H9 (cell line): ENCODE measurements at regions not wholly inside any gene's neighbourhood (a gene's known extent, or its start where the extent isn't known, plus 50 kb on each side); places are given as distances from the start of the nearest gene placed in this dataset.

Experiments used
- DNase-seq: peaks from one replicate; pipeline ENCODE4 v3.0.0-alpha.2; 2017
- H2AFZ ChIP-seq: one replicate; pipeline ENCODE4 v1.6.1; 2013; ENCODE audit warnings: mild to moderate bottlenecking, low read length, control low read depth, moderate library complexity
- H2AK5ac ChIP-seq: 2 replicates; pipeline ENCODE4 v1.6.1; 2013; ENCODE audit warnings: low read length, control low read depth, mixed read lengths; ENCODE audit not compliant: insufficient read length
- H2BK120ac ChIP-seq: one replicate; pipeline ENCODE4 v1.6.1; 2013; ENCODE audit warnings: low read depth, mild to moderate bottlenecking, low read length, control low read depth, inconsistent platforms; ENCODE audit not compliant: poor library complexity, severe bottlenecking
- H2BK12ac ChIP-seq: 2 replicates; pipeline ENCODE4 v1.6.1; 2013; ENCODE audit warnings: low read length, control low read depth, mixed read lengths, low read depth; ENCODE audit not compliant: insufficient read length
- H2BK15ac ChIP-seq: 2 replicates; pipeline ENCODE4 v1.6.1; 2013; ENCODE audit warnings: low read depth, low read length, control low read depth
- H2BK20ac ChIP-seq: one replicate; pipeline ENCODE4 v1.6.1; 2013; ENCODE audit warnings: low read depth, mild to moderate bottlenecking, low read length, control low read depth, inconsistent platforms; ENCODE audit not compliant: poor library complexity, severe bottlenecking
- H2BK5ac ChIP-seq: 2 replicates; pipeline ENCODE4 v1.6.1; 2013; ENCODE audit warnings: low read length, control low read depth, mixed read lengths; ENCODE audit not compliant: insufficient read length
- H3K14ac ChIP-seq: 2 replicates; pipeline ENCODE4 v1.6.1; 2013; ENCODE audit warnings: low read length, control low read depth; ENCODE audit not compliant: insufficient read depth
- H3K18ac ChIP-seq: 2 replicates; pipeline ENCODE4 v1.6.1; 2013; ENCODE audit warnings: low read depth, mild to moderate bottlenecking, mixed read lengths, low read length, control low read depth; ENCODE audit not compliant: insufficient read length
- H3K23ac ChIP-seq: 2 replicates; pipeline ENCODE4 v1.6.1; 2013; ENCODE audit warnings: low read length, control low read depth, mixed read lengths, low read depth; ENCODE audit not compliant: insufficient read length
- H3K23me2 ChIP-seq: 2 replicates; pipeline ENCODE4 v1.6.1; 2013; ENCODE audit warnings: low read depth, mild to moderate bottlenecking, mixed read lengths, low read length, control low read depth; ENCODE audit not compliant: insufficient read length, poor library complexity, severe bottlenecking
- H3K27ac ChIP-seq: 2 replicates; pipeline ENCODE4 v1.5.1; 2013; ENCODE audit warnings: low read length, control low read depth, mixed read lengths, low read depth; ENCODE audit not compliant: insufficient read length
- H3K27me3 ChIP-seq: 2 replicates; pipeline ENCODE4 v1.6.1; 2013; ENCODE audit warnings: low read length, control low read depth, inconsistent platforms; ENCODE audit not compliant: insufficient read depth
- H3K4ac ChIP-seq: 2 replicates; pipeline ENCODE4 v1.6.1; 2013; ENCODE audit warnings: low read depth, mild to moderate bottlenecking, control low read depth, inconsistent platforms, low read length, moderate library complexity
- H3K4me1 ChIP-seq: 2 replicates; pipeline ENCODE4 v1.6.1; 2013; ENCODE audit warnings: low read length, control low read depth, inconsistent platforms; ENCODE audit not compliant: insufficient read depth
- H3K4me2 ChIP-seq: 2 replicates; pipeline ENCODE4 v1.6.1; 2013; ENCODE audit warnings: low read length, control low read depth, mixed read lengths; ENCODE audit not compliant: insufficient read length, insufficient read depth
- H3K56ac ChIP-seq: 2 replicates; pipeline ENCODE4 v1.6.1; 2013; ENCODE audit warnings: low read depth, mild to moderate bottlenecking, mixed read lengths, low read length, control low read depth; ENCODE audit not compliant: insufficient read length
- H3K79me1 ChIP-seq: 2 replicates; pipeline ENCODE4 v1.6.1; 2013; ENCODE audit warnings: low read depth, mild to moderate bottlenecking, moderate library complexity, low read length, control low read depth, inconsistent platforms; ENCODE audit not compliant: insufficient read depth, poor library complexity, severe bottlenecking
- H3K79me2 ChIP-seq: 2 replicates; pipeline ENCODE4 v1.6.1; 2013; ENCODE audit warnings: low read length, control low read depth, inconsistent platforms; ENCODE audit not compliant: insufficient read depth
- H3K9ac ChIP-seq: 2 replicates; pipeline ENCODE4 v1.6.1; 2013; ENCODE audit warnings: low read length, control low read depth, mixed read lengths; ENCODE audit not compliant: insufficient read length; ENCODE audit errors: extremely low read depth
- H3K9me3 ChIP-seq: one replicate; pipeline ENCODE4 v1.6.1; 2013; ENCODE audit warnings: low read depth, low read length, inconsistent platforms; ENCODE audit not compliant: control insufficient read depth
- H3T11ph ChIP-seq: one replicate; pipeline ENCODE4 v1.6.1; 2013; ENCODE audit warnings: mild to moderate bottlenecking, low read length, control low read depth, inconsistent platforms
- H4K20me1 ChIP-seq: one replicate; pipeline ENCODE4 v1.6.1; 2013; ENCODE audit not compliant: control insufficient read depth, insufficient read length, insufficient read depth
- H4K5ac ChIP-seq: 2 replicates; pipeline ENCODE4 v1.6.1; 2013; ENCODE audit warnings: low read depth, mild to moderate bottlenecking, mixed read lengths, low read length, control low read depth; ENCODE audit not compliant: insufficient read length
- H4K8ac ChIP-seq: replicated peaks from 2 replicates; pipeline ENCODE4 v1.6.1; 2013; ENCODE audit warnings: low read length, control low read depth, mixed read lengths, low read depth; ENCODE audit not compliant: insufficient read length
- H4K91ac ChIP-seq: 2 replicates; pipeline ENCODE4 v1.6.1; 2013; ENCODE audit warnings: low read depth, mild to moderate bottlenecking, moderate library complexity, mixed read lengths, low read length, control low read depth; ENCODE audit not compliant: insufficient read length
- H3K27ac Mint-ChIP-seq, 3 experiments: 2 replicates in 2 of 3; 3 replicates in 1 of 3; pipeline ENCODE4 v1.8.0; 2020 to 2021; ENCODE audit warnings: mixed read lengths in 3 of 3, mild to moderate bottlenecking in 1 of 3, moderate library complexity in 1 of 3
- H3K27me3 Mint-ChIP-seq: 2 replicates; pipeline ENCODE4 v1.8.0; 2021; ENCODE audit warnings: low read depth, mild to moderate bottlenecking, moderate library complexity, mixed read lengths
- H3K36me3 Mint-ChIP-seq, 3 experiments: 2 replicates in 2 of 3; 3 replicates in 1 of 3; pipeline ENCODE4 v1.8.0; 2020 to 2021; ENCODE audit warnings: low read depth in 3 of 3, mixed read lengths in 3 of 3; ENCODE audit not compliant: insufficient read depth in 1 of 3
- H3K4me1 Mint-ChIP-seq, 2 experiments: 2 replicates each; pipeline ENCODE4 v1.8.0; 2020; ENCODE audit warnings: mixed read lengths in 2 of 2
- H3K4me3 Mint-ChIP-seq, 2 experiments: 2 replicates in 1 of 2; 3 replicates in 1 of 2; pipeline ENCODE4 v1.8.0; 2020 to 2021; ENCODE audit warnings: mild to moderate bottlenecking in 2 of 2, mixed read lengths in 2 of 2, moderate library complexity in 1 of 2
- H3K9me3 Mint-ChIP-seq, 2 experiments: 2 replicates in 1 of 2; 3 replicates in 1 of 2; pipeline ENCODE4 v1.8.0; 2020; ENCODE audit warnings: mild to moderate bottlenecking in 2 of 2, mixed read lengths in 2 of 2, moderate library complexity in 1 of 2
- CTCF ChIP-seq: fragments of 200-600 bp; sonication (generic); conservative IDR thresholded peaks from 3 replicates; pipeline ENCODE4 v1.8.0; 2021; ENCODE audit warnings: antibody characterized with exemption, mild to moderate bottlenecking
- WGBS: extraction: QIAGEN DNeasy Blood & Tissue Kit; methylation state at CpG from one replicate; pipeline ENCODE4 v1.1.7; 2013; ENCODE audit warnings: missing lambda C conversion rate, low lambda C conversion rate, mixed read lengths; ENCODE audit not compliant: insufficient read length; ENCODE audit errors: extremely low coverage; 5-methylcytosine and 5-hydroxymethylcytosine counted together

GRCh38 chr22:48501231-48501750 lies 1326.4 kb downstream of the BRD1 start:
- Histone ChIP-seq H3K27ac (no peak overlapping the region), H3K18ac (no peak overlapping the region), H4K5ac (no peak overlapping the region), H2AK5ac (no peak overlapping the region), H2BK120ac (no peak overlapping the region), H3K9me3 (no peaks in the 10 kb centered on the region), H3K4ac (no peak overlapping the region), H4K20me1 (no peaks in the 10 kb centered on the region), H2BK12ac (no peak overlapping the region), H3T11ph (no peak overlapping the region), H3K79me1 (peaks cover 3% of the 10 kb centered on the region), H2AFZ (no peak overlapping the region), H2BK15ac (no peak overlapping the region), H2BK5ac (no peak overlapping the region), H3K14ac (peak overlapping the region; percentile 19; the same call in 1 of the 2 replicates), H3K23ac (no peak overlapping the region), H2BK20ac (no peak overlapping the region), H3K23me2 (peaks cover 3% of the 10 kb centered on the region), H4K8ac (no peak overlapping the region), H3K4me1 (peaks cover 7% of the 10 kb centered on the region; the same call in 1 of the 2 replicates), H3K27me3 (no peaks in the 10 kb centered on the region), H3K9ac (no peak overlapping the region), H3K79me2 (peaks cover 6% of the 10 kb centered on the region; the same call in 1 of the 2 replicates), H3K56ac (no peak overlapping the region), H4K91ac (no peak overlapping the region), H3K4me2 (no peak overlapping the region)
- Mint-ChIP-seq H3K9me3 (no peaks in the 10 kb centered on the region), H3K4me1 (peaks cover 17 to 40% of the 10 kb centered on the region in 2 experiments), H3K36me3 (no peaks in the 10 kb centered on the region), H3K4me3 (no peak overlapping the region), H3K27ac (peak overlapping the region in 1 of 3 experiments; percentile 28; a peak in 1 of 7 replicates), H3K27me3 (no peaks in the 10 kb centered on the region)
- TF ChIP-seq CTCF = no peak
- no CpG with 5 or more reads among the region's 21 CpGs for WGBS
- DNase-seq = no peak
